OCI-LY7 (cell line): ENCODE measurements at regions not wholly inside any gene's neighbourhood (a gene's known extent, or its start where the extent isn't known, plus 50 kb on each side); places are given as distances from the start of the nearest gene placed in this dataset.

ENCODE experiments used
- BruUV-seq: library from RNA; stranded (reverse); fragments of 400-500 nt; replicated peaks from 2 replicates; lab custom pipeline; 2021; lab: Mats Ljungman, UMichigan
- CTCF ChIA-PET: fragments of 300-600 bp; sonication (Branson Sonifier 250); formaldehyde crosslinking; loops from one replicate; lab custom pipeline; 2022; ENCODE audit warnings: antibody characterized with exemption; ENCODE audit not compliant: unreplicated experiment; lab: Charles Lee
- POLR2A ChIA-PET: fragments of 300-600 bp; sonication (Branson Sonifier 250); formaldehyde crosslinking; loops from one replicate; lab custom pipeline; 2022; ENCODE audit warnings: antibody characterized with exemption; lab: Charles Lee
- DNase-seq: peaks from one replicate; pipeline ENCODE4 v3.0.0-alpha.2; 2015; ENCODE audit warnings: low spot score
- H2AFZ ChIP-seq: fragments of 200-600 bp; sonication (generic), shearing (Covaris generic); 2 replicates; pipeline ENCODE4 v1.6.1; 2014; ENCODE audit warnings: mild to moderate bottlenecking, antibody characterized with exemption, low read length, moderate library complexity
- H3K27ac ChIP-seq: fragments of 200-600 bp; sonication (generic); 2 replicates; pipeline ENCODE4 v1.5.1; 2014; ENCODE audit warnings: mixed run types, low read depth, mild to moderate bottlenecking, moderate library complexity, low read length, inconsistent platforms; ENCODE audit not compliant: poor library complexity, severe bottlenecking
- H3K36me3 ChIP-seq: fragments of 200-600 bp; sonication (generic); 2 replicates; pipeline ENCODE4 v1.6.1; 2014; ENCODE audit warnings: mild to moderate bottlenecking, antibody characterized with exemption, low read length, moderate library complexity, mixed read lengths; ENCODE audit not compliant: insufficient read depth
- H3K4me1 ChIP-seq: fragments of 200-600 bp; sonication (generic); 2 replicates; pipeline ENCODE4 v1.5.1; 2014; ENCODE audit warnings: mild to moderate bottlenecking, low read length; ENCODE audit not compliant: insufficient read depth, poor library complexity, severe bottlenecking
- H3K4me2 ChIP-seq: fragments of 200-600 bp; sonication (generic); 2 replicates; pipeline ENCODE4 v1.6.1; 2014; ENCODE audit warnings: mild to moderate bottlenecking, low read length
- H3K4me3 ChIP-seq: fragments of 200-600 bp; sonication (generic); 2 replicates; pipeline ENCODE4 v1.5.1; 2014; ENCODE audit warnings: mild to moderate bottlenecking, low read depth, low read length; ENCODE audit not compliant: poor library complexity, severe bottlenecking
- H3K79me2 ChIP-seq: fragments of 200-600 bp; sonication (generic); 2 replicates; pipeline ENCODE4 v1.6.1; 2016; ENCODE audit warnings: low read depth, mild to moderate bottlenecking, low read length, moderate library complexity, mixed read lengths; ENCODE audit not compliant: insufficient read depth
- H3K9me2 ChIP-seq: fragments of 200-600 bp; sonication (generic); 2 replicates; pipeline ENCODE4 v1.6.1; 2016; ENCODE audit warnings: mild to moderate bottlenecking, low read length, mixed read lengths; ENCODE audit not compliant: insufficient read depth
- H3K9me3 ChIP-seq: fragments of 200-600 bp; sonication (generic); 2 replicates; pipeline ENCODE4 v1.6.1; 2014; ENCODE audit warnings: mild to moderate bottlenecking, mixed run types, low read length, mixed read lengths
- H4K20me1 ChIP-seq: fragments of 200-600 bp; sonication (generic); 2 replicates; pipeline ENCODE4 v1.6.1; 2014; ENCODE audit warnings: mild to moderate bottlenecking, antibody characterized with exemption, low read length, moderate library complexity, mixed read lengths; ENCODE audit not compliant: insufficient read depth
- CTCF ChIP-seq: fragments of 200-600 bp; sonication (generic); conservative IDR thresholded peaks from 2 replicates; pipeline ENCODE4 v1.5.1; 2014; ENCODE audit warnings: mild to moderate bottlenecking, antibody characterized with exemption, low read length, moderate library complexity, mixed read lengths
- EZH2phosphoT487 ChIP-seq: fragments of 200-600 bp; sonication (generic); IDR thresholded peaks from 2 replicates; pipeline ENCODE4 v1.6.1; 2018; ENCODE audit warnings: low read depth, borderline replicate concordance, mild to moderate bottlenecking, mixed run types, antibody characterized with exemption, low read length, moderate library complexity, mixed read lengths
- intact Hi-C: fragments of 100-400 bp; cut with micrococcal nuclease; formaldehyde crosslinking; loops from one replicate; pipeline ENCODE4 v1.10.0; 2022; ENCODE audit not compliant: unreplicated experiment

DNA sequence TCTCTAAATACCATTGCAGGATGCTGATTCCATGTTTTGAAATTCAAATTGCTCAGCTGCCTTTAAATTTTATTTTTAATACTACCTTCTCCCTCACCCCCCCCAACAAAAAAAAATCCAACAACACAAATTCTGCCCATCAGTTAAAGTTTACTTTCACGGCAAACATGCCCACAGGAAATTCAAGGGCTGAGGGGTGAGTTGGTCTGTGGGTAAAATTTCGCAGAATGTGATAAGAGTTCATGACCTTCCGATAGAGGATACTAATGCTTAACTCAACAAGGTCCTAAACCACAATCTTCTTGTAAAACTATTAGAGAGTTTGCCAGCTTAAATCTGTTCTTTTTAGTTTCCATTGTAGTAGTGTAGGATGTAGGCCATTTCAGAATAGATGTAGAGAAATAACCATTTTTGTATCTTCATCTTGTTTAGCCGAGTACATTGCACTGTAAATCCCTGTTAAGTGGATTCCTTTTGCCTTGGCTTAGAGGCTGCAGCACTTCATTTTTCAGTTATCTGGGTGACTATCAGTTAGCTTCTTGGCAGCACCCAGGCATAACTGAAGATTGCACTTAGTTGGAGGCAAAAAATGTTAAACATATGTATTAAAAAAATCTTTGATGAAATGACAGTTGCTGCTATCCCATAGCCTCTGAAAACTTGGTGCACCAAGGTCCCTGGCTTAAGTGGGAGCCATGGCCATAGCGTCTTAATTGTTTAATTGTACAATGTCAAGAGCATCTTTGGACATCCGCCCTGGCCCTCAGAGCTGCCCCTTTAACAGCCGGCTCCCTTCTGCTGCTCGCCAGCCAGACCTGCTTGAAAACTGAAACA is 232.3 kb downstream of the HAUS1 start:
- Histone ChIP-seq H3K4me3 (no peak overlapping the region), H3K4me2 (peak overlapping the region; percentile 40; the same call in 1 of the 2 replicates), H3K4me1 (no peaks in the 10 kb centered on the region), H3K79me2 (no peaks in the 10 kb centered on the region), H4K20me1 (no peaks in the 10 kb centered on the region), H3K27ac (no peak overlapping the region), H3K9me2 (no peaks in the 10 kb centered on the region), H3K36me3 (no peaks in the 10 kb centered on the region), H3K9me3 (no peaks in the 10 kb centered on the region), H2AFZ (peak overlapping the region; percentile 74)
- ChIA-PET CTCF (no interaction called here), POLR2A (interaction anchor here (0.6 kb wide), 1 partner anchor 78 kb away, joined by 3 read pairs; no protein-coding TSS in a partner anchor)
- no peak for DNase-seq
- BruUV-seq, result no TSS peak
- intact Hi-C loops, result no loop called here
- TF ChIP-seq EZH2phosphoT487, result no peak
- no peak for TF ChIP-seq CTCF

GRCh38 chr18:46337271-46337670 is 233.1 kb downstream of the HAUS1 start:
- no peaks in the 10 kb centered on the region for H3K9me2 ChIP-seq
- no peak overlapping the region for H3K4me3 ChIP-seq
- CTCF ChIA-PET, result no interaction called here
- H3K4me2 ChIP-seq, result peak overlapping the region; percentile 40; the same call in 1 of the 2 replicates
- peak overlapping the region; percentile 74; the same call in 1 of the 2 replicates for H2AFZ ChIP-seq
- H3K4me1 ChIP-seq, result no peaks in the 10 kb centered on the region
- no peaks in the 10 kb centered on the region for H4K20me1 ChIP-seq
- H3K9me3 ChIP-seq, result no peaks in the 10 kb centered on the region
- POLR2A ChIA-PET, result interaction anchor here (0.6 kb wide), 1 partner anchor 79 kb away, joined by 3 read pairs; no protein-coding TSS in a partner anchor
- no peak for DNase-seq
- no TSS peak for BruUV-seq
- no peaks in the 10 kb centered on the region for H3K36me3 ChIP-seq
- no peak overlapping the region for H3K27ac ChIP-seq
- no peak for TF ChIP-seq EZH2phosphoT487
- no peak for TF ChIP-seq CTCF
- intact Hi-C loops, result no loop called here
- H3K79me2 ChIP-seq, result no peaks in the 10 kb centered on the region

GRCh38 chr18:46338205-46338604 is 234.0 kb downstream of the HAUS1 start:
- BruUV-seq, result no TSS peak
- CTCF ChIA-PET, result no interaction called here
- no peak for TF ChIP-seq EZH2phosphoT487
- TF ChIP-seq CTCF, result no peak

More at GRCh38 chr18:46338205-46338604, 234.0 kb downstream of the HAUS1 start:
- Histone ChIP-seq H3K4me2 (no peak overlapping the region), H3K36me3 (no peaks in the 10 kb centered on the region), H3K79me2 (no peaks in the 10 kb centered on the region), H3K4me3 (no peak overlapping the region), H3K9me3 (no peaks in the 10 kb centered on the region), H2AFZ (no peak overlapping the region), H4K20me1 (no peaks in the 10 kb centered on the region), H3K9me2 (no peaks in the 10 kb centered on the region), H3K27ac (no peak overlapping the region), H3K4me1 (peaks cover under 1% of the 10 kb centered on the region)
- intact Hi-C loops, result no loop called here
- POLR2A ChIA-PET, result no interaction called here
- no peak for DNase-seq
